Right lobe of liver (tissue), 6 donors: ENCODE measurements at regions not wholly inside any gene's neighbourhood (a gene's known extent, or its start where the extent isn't known, plus 50 kb on each side); places are given as distances from the start of the nearest gene placed in this dataset.

Experiments used
- ATAC-seq, 4 donors: fragments of 200-7000 bp; cut with Tn5 transposase; one replicate each; pipeline ENCODE4 v1.9.1; 2020; ENCODE audit warnings: mild to moderate bottlenecking in 4 of 4, moderate library complexity in 4 of 4
- DNase-seq, 3 donors: peaks; one replicate each; pipeline ENCODE4 v3.0.0-alpha.2; 2020
- H3K27ac ChIP-seq, 3 donors: fragments of 200-600 bp; one replicate each; pipeline ENCODE4 v1.8.0; 2022
- H3K27me3 ChIP-seq, 2 donors: fragments of 200-600 bp; one replicate each; pipeline ENCODE4 v1.8.0; 2022
- H3K36me3 ChIP-seq, 4 donors: fragments of 200-600 bp; sonication (generic) in 1 of 4; one replicate each; pipeline versions ENCODE4 v1.5.1 to v1.8.0; 2017 to 2022; ENCODE audit warnings: control low read depth in 1 of 4
- H3K4me1 ChIP-seq, 4 donors: fragments of 200-600 bp; sonication (generic) in 1 of 4; one replicate each; pipeline versions ENCODE4 v1.5.1 to v1.8.0; 2017 to 2022; ENCODE audit warnings: control low read depth in 1 of 4
- H3K4me3 ChIP-seq, 3 donors: fragments of 200-600 bp; one replicate each; pipeline ENCODE4 v1.8.0; 2022
- H3K9me3 ChIP-seq, 4 donors: fragments of 200-600 bp; sonication (generic) in 1 of 4; one replicate each; pipeline versions ENCODE4 v1.5.1 to v1.8.0; 2017 to 2022; ENCODE audit warnings: control low read depth in 1 of 4
- POLR2A ChIP-seq: fragments of 450-650 bp; IDR thresholded peaks from one replicate; pipeline ENCODE4 v1.6.1; 2017; ENCODE audit warnings: antibody characterized with exemption, mild to moderate bottlenecking
- WGBS: methylation state at CpG from one replicate; pipeline ENCODE4 v1.1.6; 2018; ENCODE audit warnings: low coverage, low lambda C conversion rate; ENCODE audit not compliant: insufficient coverage; ENCODE audit errors: missing lambda C conversion rate; 5-methylcytosine and 5-hydroxymethylcytosine counted together
- intact Hi-C, 2 donors: fragments of 100-400 bp; cut with DNase I; formaldehyde crosslinking; loops; one replicate each; pipeline versions ENCODE4 v1.11.2 to v1.14.1; 2022
- TF ChIP-seq, protein P1 (sequence below), 4 donors: fragments of 200-600 bp in 3 of 4; fragments of 450-650 bp in 1 of 4; IDR thresholded peaks; one replicate each; pipeline versions ENCODE4 v1.5.1 to v1.8.0; 2016 to 2022; ENCODE audit warnings: antibody characterized with exemption in 4 of 4, mild to moderate bottlenecking in 2 of 4
- donor health status: DM: no; HTN: yes; CAD: no.
- donor health status: DM: no; HTN: no; CAD: no.
- donor health status: DM: no; HTN: no; CAD: no.
- donor health status: DM: no; HTN: yes; CAD: no.
- donor health status: DM: no; HTN: yes; CAD: no.

DNA sequence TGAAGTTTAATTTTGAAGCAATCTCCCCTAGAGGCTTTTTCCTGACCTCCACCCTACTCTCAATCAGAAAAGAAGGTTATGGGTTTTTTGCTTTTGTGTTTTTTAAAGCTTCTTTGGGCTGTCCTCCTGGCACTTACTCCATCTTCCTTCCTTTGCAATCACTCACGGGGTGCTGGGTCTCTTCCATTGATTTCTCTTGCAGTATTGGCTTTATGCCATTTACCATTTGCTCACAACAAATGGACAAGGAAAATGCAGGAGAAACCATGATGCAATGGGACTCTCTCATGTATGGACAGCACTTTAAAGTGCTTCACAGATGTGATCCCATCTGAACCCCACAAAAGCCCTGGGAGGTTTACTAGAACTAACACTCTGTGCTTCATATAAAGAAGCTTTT is 57.5 kb downstream of the SST start:
- no peak for TF ChIP-seq POLR2A
- TF ChIP-seq, protein P1, sequence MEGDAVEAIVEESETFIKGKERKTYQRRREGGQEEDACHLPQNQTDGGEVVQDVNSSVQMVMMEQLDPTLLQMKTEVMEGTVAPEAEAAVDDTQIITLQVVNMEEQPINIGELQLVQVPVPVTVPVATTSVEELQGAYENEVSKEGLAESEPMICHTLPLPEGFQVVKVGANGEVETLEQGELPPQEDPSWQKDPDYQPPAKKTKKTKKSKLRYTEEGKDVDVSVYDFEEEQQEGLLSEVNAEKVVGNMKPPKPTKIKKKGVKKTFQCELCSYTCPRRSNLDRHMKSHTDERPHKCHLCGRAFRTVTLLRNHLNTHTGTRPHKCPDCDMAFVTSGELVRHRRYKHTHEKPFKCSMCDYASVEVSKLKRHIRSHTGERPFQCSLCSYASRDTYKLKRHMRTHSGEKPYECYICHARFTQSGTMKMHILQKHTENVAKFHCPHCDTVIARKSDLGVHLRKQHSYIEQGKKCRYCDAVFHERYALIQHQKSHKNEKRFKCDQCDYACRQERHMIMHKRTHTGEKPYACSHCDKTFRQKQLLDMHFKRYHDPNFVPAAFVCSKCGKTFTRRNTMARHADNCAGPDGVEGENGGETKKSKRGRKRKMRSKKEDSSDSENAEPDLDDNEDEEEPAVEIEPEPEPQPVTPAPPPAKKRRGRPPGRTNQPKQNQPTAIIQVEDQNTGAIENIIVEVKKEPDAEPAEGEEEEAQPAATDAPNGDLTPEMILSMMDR (IDR thresholded peaks at IDR 0.05): no peak
- Histone ChIP-seq H3K36me3 (no peaks in the 10 kb centered on the region), H3K4me1 (no peaks in the 10 kb centered on the region), H3K27me3 (no peaks in the 10 kb centered on the region), H3K4me3 (no peak overlapping the region), H3K27ac (no peak overlapping the region), H3K9me3 (no peaks in the 10 kb centered on the region)
- WGBS: 6% methylated on average over 1 of the region's 1 CpG
- ATAC-seq (no peak), DNase-seq (no peak)
- intact Hi-C loops: loop anchor here in 1 of 2 donors (10.0 kb wide), 1 partner anchor 62 kb away; the partner anchor contains the start of gene SST

DNA sequence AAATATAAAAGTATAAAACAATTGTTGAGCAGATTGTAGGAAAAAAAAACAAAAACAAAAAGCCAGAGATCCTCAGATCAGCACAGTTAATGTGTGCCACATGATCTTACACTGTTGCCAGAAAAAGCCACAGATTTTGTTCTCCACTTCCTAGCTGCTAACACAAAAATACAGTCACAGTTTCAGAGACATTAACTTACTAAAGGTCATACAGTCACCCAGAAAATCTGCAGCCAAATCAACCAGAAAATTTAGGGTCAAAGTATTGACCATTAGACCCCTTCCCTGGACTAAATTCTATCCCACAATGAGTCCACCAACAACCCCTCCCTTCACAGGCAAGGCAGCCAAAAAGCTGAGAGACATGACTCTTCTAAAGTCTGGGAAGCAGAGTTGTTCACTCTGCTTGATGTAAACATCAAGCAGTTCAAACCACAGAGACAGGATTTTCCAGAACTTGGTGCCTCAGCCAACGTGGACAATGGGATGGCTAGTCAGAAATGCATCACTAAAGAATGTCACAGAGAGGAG is 59.1 kb downstream of the SST start:
- DNase-seq: no peak
- TF ChIP-seq POLR2A: no peak
- TF ChIP-seq, protein P1 (IDR thresholded peaks at IDR 0.05): no peak
- Histone ChIP-seq H3K27ac (no peak overlapping the region), H3K4me3 (no peak overlapping the region), H3K36me3 (no peaks in the 10 kb centered on the region), H3K9me3 (no peaks in the 10 kb centered on the region), H3K4me1 (no peaks in the 10 kb centered on the region), H3K27me3 (no peaks in the 10 kb centered on the region)
- intact Hi-C loops: loop anchor here in 1 of 2 donors (10.0 kb wide), 1 partner anchor 64 kb away; the partner anchor contains the start of gene SST
- no peak for ATAC-seq
- WGBS: 0% methylated on average over 1 of the region's 1 CpG

DNA sequence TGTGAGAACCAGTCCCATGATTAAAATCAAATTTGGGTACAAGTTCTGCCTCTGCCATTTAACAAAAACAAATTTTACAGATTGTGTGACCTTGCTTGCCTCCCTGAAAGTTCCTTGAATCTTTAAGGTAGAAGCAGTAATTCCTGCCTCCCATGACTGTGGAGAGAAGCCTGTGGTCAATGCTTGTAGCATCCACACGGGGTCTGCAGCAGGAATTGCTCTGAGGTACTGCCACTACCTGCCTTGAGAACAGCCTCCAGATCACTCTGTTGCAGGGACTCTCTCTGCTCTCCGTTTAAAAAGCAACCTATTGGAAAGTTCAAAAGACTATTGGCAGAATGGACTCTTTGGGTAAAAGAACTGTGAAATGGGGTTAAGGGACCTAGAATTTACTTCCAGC is 75.9 kb downstream of the SST start:
- TF ChIP-seq, protein P1 (IDR thresholded peaks at IDR 0.05): no peak
- TF ChIP-seq POLR2A: no peak
- DNase-seq: no peak
- 39% methylated on average over 2 of the region's 2 CpGs for WGBS
- intact Hi-C loops: no loop called here
- no peaks in the 10 kb centered on the region for H3K9me3 ChIP-seq
- ATAC-seq: no peak
- H3K4me3 ChIP-seq: no peak overlapping the region
- H3K27ac ChIP-seq: no peak overlapping the region
- H3K4me1 ChIP-seq: no peaks in the 10 kb centered on the region
- peaks cover 0 to 4% of the 10 kb centered on the region in 2 donors for H3K27me3 ChIP-seq
- H3K36me3 ChIP-seq: no peaks in the 10 kb centered on the region

DNA sequence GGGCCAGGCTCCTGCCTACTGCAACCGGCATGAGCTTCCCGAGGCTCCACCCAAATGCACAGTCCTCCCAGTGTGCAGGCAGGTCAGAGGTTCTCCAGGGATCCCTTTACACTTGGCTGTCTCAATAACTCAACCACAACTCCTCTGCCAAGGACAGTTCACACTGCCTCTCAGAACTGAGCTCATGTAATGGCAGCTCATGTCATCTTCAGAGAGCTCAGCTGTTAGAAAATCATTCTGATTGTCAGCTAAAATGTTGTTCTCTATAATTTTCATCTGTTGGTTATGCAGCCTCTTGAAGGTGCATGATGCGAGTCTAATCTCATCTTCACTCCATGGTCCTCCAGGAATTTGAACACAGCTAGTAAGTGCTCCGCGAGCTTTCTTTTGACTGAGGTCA is 76.7 kb downstream of the SST start:
- no peak for DNase-seq
- Histone ChIP-seq H3K4me3 (no peak overlapping the region), H3K4me1 (no peaks in the 10 kb centered on the region), H3K27ac (no peak overlapping the region), H3K9me3 (no peaks in the 10 kb centered on the region), H3K36me3 (no peaks in the 10 kb centered on the region), H3K27me3 (peaks cover 0 to 4% of the 10 kb centered on the region in 2 donors)
- 95% methylated on average over 3 of the region's 5 CpGs for WGBS
- intact Hi-C loops: no loop called here
- TF ChIP-seq POLR2A: no peak
- TF ChIP-seq, protein P1 (IDR thresholded peaks at IDR 0.05): no peak
- ATAC-seq: no peak
